K562 (cell line): ENCODE measurements at regions not wholly inside any gene's neighbourhood (a gene's known extent, or its start where the extent isn't known, plus 50 kb on each side); places are given as distances from the start of the nearest gene placed in this dataset.
A peak's percentile ranks its signal among the peaks of the same experiment; 100 is the strongest.

Experiments
- BCOR ChIP-seq: fragments of 450-650 bp; IDR thresholded peaks from 2 replicates; pipeline ENCODE4 v1.6.1; 2016
- BRD4 ChIP-seq: fragments of 200-600 bp; sonication (generic); IDR thresholded peaks from 2 replicates; pipeline ENCODE4 v1.6.1; 2017; ENCODE audit warnings: inconsistent platforms
- CBX3 ChIP-seq, 2 experiments: IDR thresholded peaks; 1 replicate in 1 of 2; 2 replicates in 1 of 2; pipeline ENCODE4 v1.6.1; 2012; ENCODE audit warnings: inconsistent platforms in 2 of 2, low read length in 2 of 2, borderline replicate concordance in 1 of 2, control low read depth in 1 of 2
- HMG20A ChIP-seq: fragments of 450-650 bp; formaldehyde crosslinking; conservative IDR thresholded peaks from 2 replicates; pipeline ENCODE4 v1.4.0; 2020; ENCODE audit warnings: mild to moderate bottlenecking, mixed read lengths
- JUN ChIP-seq, 2 experiments: sonication (generic) in 1 of 2; formaldehyde crosslinking in 1 of 2; IDR thresholded peaks; 2 replicates each; pipeline versions ENCODE4 v1.6.1 to v1.8.0; 2012 to 2022; ENCODE audit warnings: borderline replicate concordance in 2 of 2, mild to moderate bottlenecking in 2 of 2, improper control_type of control experiment in 1 of 2, low read depth in 1 of 2, low read length in 1 of 2, missing genetic modification reagents in 1 of 2
- JUND ChIP-seq, 2 experiments: IDR thresholded peaks; 2 replicates in 1 of 2; 3 replicates in 1 of 2; pipeline ENCODE4 v1.6.1; 2011; ENCODE audit warnings: borderline replicate concordance in 2 of 2, low read depth in 2 of 2, low read length in 2 of 2, improper control_type of control experiment in 1 of 2, missing biosample characterization in 1 of 2, missing genetic modification characterization in 1 of 2, missing genetic modification reagents in 1 of 2
- MBD2 ChIP-seq: sonication (generic); IDR thresholded peaks from 2 replicates; pipeline ENCODE4 v1.6.1; 2016; ENCODE audit warnings: low read depth, borderline replicate concordance
- NRF1 ChIP-seq, 2 experiments: fragments of 450-650 bp; IDR thresholded peaks in 1 of 2; conservative IDR thresholded peaks in 1 of 2; 2 replicates each; pipeline ENCODE4 v1.6.1; 2014; ENCODE audit warnings: mild to moderate bottlenecking in 2 of 2
- PURB ChIP-seq: sonication (generic); formaldehyde crosslinking; IDR thresholded peaks from 2 replicates; pipeline ENCODE4 v1.9.0; 2021; ENCODE audit warnings: low read depth, mild to moderate bottlenecking, missing genetic modification reagents
- SRSF3 ChIP-seq: fragments of 200-400 bp; formaldehyde crosslinking; IDR thresholded peaks from 2 replicates; pipeline ENCODE4 v1.6.1; 2016; ENCODE audit warnings: mild to moderate bottlenecking, low read length, moderate library complexity; ENCODE audit not compliant: insufficient read depth
- TBL1XR1 ChIP-seq, 2 experiments: IDR thresholded peaks; 2 replicates each; pipeline ENCODE4 v1.6.1; 2012; ENCODE audit warnings: improper control_type of control experiment in 2 of 2, low read length in 2 of 2, mild to moderate bottlenecking in 1 of 2
- ZNF23 ChIP-seq: fragments of 250-450 bp; sonication (Bioruptor Pico); IDR thresholded peaks from 2 replicates; pipeline ENCODE4 v1.4.0; 2020; ENCODE audit warnings: mild to moderate bottlenecking
- ZNF232 ChIP-seq: sonication (generic); formaldehyde crosslinking; IDR thresholded peaks from 2 replicates; pipeline ENCODE4 v1.8.0; 2022; ENCODE audit warnings: mild to moderate bottlenecking, missing genetic modification reagents
- ZNF311 ChIP-seq: fragments of 250-450 bp; sonication (Bioruptor Pico); IDR thresholded peaks from 2 replicates; pipeline ENCODE4 v1.4.0; 2020; ENCODE audit warnings: mild to moderate bottlenecking, moderate library complexity
- ZNF354B ChIP-seq: fragments of 250-450 bp; sonication (Bioruptor Pico); IDR thresholded peaks from 2 replicates; pipeline ENCODE4 v1.4.0; 2020
- ZNF436 ChIP-seq: fragments of 250-450, 450-650 bp; sonication (Bioruptor Pico); formaldehyde crosslinking; IDR thresholded peaks from 2 replicates; pipeline ENCODE4 v1.7.0; 2020; ENCODE audit warnings: mild to moderate bottlenecking
- ZNF589 ChIP-seq: fragments of 200-800 bp; sonication (Bioruptor generic); IDR thresholded peaks from 2 replicates; pipeline ENCODE4 v1.6.1; 2016; ENCODE audit warnings: low read depth, missing genetic modification characterization, missing compliant biosample characterization
- TF ChIP-seq, protein P1 (sequence below): fragments of 250-450 bp; sonication (Bioruptor Pico); IDR thresholded peaks from 2 replicates; pipeline ENCODE4 v1.5.1; 2021; ENCODE audit warnings: mild to moderate bottlenecking
- TF ChIP-seq, protein P2 (sequence below), 2 experiments: fragments of 450-650 bp in 1 of 2; sonication (generic) in 1 of 2; formaldehyde crosslinking in 1 of 2; IDR thresholded peaks; 2 replicates each; pipeline versions ENCODE4 v1.7.1 to v1.9.0; 2016 to 2022; ENCODE audit warnings: inconsistent platforms in 1 of 2, mild to moderate bottlenecking in 1 of 2, missing genetic modification reagents in 1 of 2

DNA sequence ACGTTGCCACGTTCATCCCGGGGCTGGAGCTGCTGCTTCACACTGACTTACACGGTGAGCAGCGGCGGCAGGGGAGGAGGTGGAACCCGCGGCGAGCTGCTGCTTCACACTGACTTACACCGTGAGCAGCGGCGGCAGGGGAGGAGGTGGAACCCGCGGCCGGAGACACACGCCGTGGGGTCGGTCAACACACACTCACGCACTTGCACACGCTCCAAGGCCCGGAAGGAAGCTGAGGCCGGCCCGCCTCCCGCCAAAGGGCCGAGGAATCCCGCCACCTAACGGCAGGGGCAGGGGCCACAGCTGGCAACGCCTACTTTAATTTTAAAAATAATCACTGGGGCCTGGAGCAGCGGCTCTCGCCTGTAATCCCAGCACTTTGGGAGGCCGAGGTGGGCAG, 94.4 kb upstream of the FOXC1 start (continued):
- peak; percentile 18; the same call in 1 of the 2 replicates for TF ChIP-seq JUND (IDR thresholded peaks at IDR 0.05; ENCODE audit: borderline replicate concordance, low read depth, low read length)
- no peak for TF ChIP-seq JUND (tag; IDR thresholded peaks at IDR 0.05; ENCODE audit: borderline replicate concordance, low read depth, low read length)
- TF ChIP-seq, protein P1, sequence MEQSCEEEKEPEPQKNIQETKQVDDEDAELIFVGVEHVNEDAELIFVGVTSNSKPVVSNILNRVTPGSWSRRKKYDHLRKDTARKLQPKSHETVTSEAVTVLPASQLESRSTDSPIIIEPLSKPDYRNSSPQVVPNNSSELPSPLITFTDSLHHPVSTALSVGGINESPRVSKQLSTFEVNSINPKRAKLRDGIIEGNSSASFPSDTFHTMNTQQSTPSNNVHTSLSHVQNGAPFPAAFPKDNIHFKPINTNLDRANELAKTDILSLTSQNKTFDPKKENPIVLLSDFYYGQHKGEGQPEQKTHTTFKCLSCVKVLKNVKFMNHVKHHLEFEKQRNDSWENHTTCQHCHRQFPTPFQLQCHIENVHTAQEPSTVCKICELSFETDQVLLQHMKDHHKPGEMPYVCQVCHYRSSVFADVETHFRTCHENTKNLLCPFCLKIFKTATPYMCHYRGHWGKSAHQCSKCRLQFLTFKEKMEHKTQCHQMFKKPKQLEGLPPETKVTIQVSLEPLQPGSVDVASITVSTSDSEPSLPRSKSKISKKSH (CRISPR knock-in tag) = no peak
- TF ChIP-seq SRSF3 = no peak
- TF ChIP-seq ZNF436 (CRISPR knock-in tag) = no peak
- no peak for TF ChIP-seq ZNF589 (CRISPR knock-in tag)
- 0 out of 2 replicates have a peak, but pooled peaks have one; percentile 36 for TF ChIP-seq JUN (IDR thresholded peaks at IDR 0.05; ENCODE audit: borderline replicate concordance, low read depth, low read length)
- no peak for TF ChIP-seq JUN (CRISPR knock-in tag; IDR thresholded peaks at IDR 0.05; ENCODE audit: borderline replicate concordance)
- no peak for TF ChIP-seq TBL1XR1 (IDR thresholded peaks at IDR 0.05; ENCODE audit: low read length in 2 of 2)
- TF ChIP-seq ZNF232 (CRISPR knock-in tag) = no peak
- TF ChIP-seq, protein P2, sequence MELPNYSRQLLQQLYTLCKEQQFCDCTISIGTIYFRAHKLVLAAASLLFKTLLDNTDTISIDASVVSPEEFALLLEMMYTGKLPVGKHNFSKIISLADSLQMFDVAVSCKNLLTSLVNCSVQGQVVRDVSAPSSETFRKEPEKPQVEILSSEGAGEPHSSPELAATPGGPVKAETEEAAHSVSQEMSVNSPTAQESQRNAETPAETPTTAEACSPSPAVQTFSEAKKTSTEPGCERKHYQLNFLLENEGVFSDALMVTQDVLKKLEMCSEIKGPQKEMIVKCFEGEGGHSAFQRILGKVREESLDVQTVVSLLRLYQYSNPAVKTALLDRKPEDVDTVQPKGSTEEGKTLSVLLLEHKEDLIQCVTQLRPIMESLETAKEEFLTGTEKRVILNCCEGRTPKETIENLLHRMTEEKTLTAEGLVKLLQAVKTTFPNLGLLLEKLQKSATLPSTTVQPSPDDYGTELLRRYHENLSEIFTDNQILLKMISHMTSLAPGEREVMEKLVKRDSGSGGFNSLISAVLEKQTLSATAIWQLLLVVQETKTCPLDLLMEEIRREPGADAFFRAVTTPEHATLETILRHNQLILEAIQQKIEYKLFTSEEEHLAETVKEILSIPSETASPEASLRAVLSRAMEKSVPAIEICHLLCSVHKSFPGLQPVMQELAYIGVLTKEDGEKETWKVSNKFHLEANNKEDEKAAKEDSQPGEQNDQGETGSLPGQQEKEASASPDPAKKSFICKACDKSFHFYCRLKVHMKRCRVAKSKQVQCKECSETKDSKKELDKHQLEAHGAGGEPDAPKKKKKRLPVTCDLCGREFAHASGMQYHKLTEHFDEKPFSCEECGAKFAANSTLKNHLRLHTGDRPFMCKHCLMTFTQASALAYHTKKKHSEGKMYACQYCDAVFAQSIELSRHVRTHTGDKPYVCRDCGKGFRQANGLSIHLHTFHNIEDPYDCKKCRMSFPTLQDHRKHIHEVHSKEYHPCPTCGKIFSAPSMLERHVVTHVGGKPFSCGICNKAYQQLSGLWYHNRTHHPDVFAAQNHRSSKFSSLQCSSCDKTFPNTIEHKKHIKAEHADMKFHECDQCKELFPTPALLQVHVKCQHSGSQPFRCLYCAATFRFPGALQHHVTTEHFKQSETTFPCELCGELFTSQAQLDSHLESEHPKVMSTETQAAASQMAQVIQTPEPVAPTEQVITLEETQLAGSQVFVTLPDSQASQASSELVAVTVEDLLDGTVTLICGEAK (IDR thresholded peaks at IDR 0.05) = peak; percentile 70
- TF ChIP-seq, protein P2 (CRISPR knock-in tag; IDR thresholded peaks at IDR 0.05) = no peak
- no peak for TF ChIP-seq ZNF23 (CRISPR knock-in tag)
- no peak for TF ChIP-seq BCOR
- TF ChIP-seq HMG20A (CRISPR knock-in tag) = no peak
- no peak for TF ChIP-seq MBD2
- TF ChIP-seq CBX3 (IDR thresholded peaks at IDR 0.05; ENCODE audit: borderline replicate concordance in 1 of 2, low read length in 2 of 2) = peak in 1 of 2 experiments; percentile 20; a peak in 1 of 3 replicates
- TF ChIP-seq NRF1 (conservative IDR thresholded peaks at IDR 0.05 in 1 of 2, IDR thresholded peaks at IDR 0.05 in 1 of 2) = peak in 1 of 2 experiments; percentile 39; a peak in 1 of 4 replicates
- TF ChIP-seq PURB (CRISPR knock-in tag) = no peak
- no peak for TF ChIP-seq BRD4
- no peak for TF ChIP-seq ZNF311
- no peak for TF ChIP-seq ZNF354B (CRISPR knock-in tag)
